Lower lobe of right lung (tissue), 2 donors: ENCODE measurements at regions not wholly inside any gene's neighbourhood (a gene's known extent, or its start where the extent isn't known, plus 50 kb on each side); places are given as distances from the start of the nearest gene placed in this dataset.

Experiments used
- ATAC-seq, 2 donors: fragments of 200-7000 bp; cut with Tn5 transposase; one replicate each; pipeline ENCODE4 v1.9.1; 2020 to 2022; ENCODE audit warnings: mild to moderate bottlenecking in 2 of 2, moderate library complexity in 2 of 2
- DNase-seq: peaks from one replicate; pipeline ENCODE4 v3.0.0-alpha.2; 2020
- H3K27ac ChIP-seq: fragments of 200-600 bp; one replicate; pipeline ENCODE4 v1.8.0; 2022
- H3K27me3 ChIP-seq: fragments of 200-600 bp; one replicate; pipeline ENCODE4 v1.8.0; 2022; ENCODE audit warnings: low read depth
- H3K36me3 ChIP-seq: fragments of 200-600 bp; one replicate; pipeline ENCODE4 v1.8.0; 2022; ENCODE audit warnings: mild to moderate bottlenecking
- H3K4me1 ChIP-seq: fragments of 200-600 bp; one replicate; pipeline ENCODE4 v1.8.0; 2022
- H3K4me3 ChIP-seq: fragments of 200-600 bp; one replicate; pipeline ENCODE4 v1.8.0; 2022; ENCODE audit warnings: mild to moderate bottlenecking
- H3K9me3 ChIP-seq: fragments of 200-600 bp; one replicate; pipeline ENCODE4 v1.8.0; 2022
- intact Hi-C: fragments of 100-400 bp; cut with DNase I; formaldehyde crosslinking; loops from one replicate; pipeline ENCODE4 v1.11.0; 2022
- TF ChIP-seq, protein P1 (sequence below): fragments of 200-600 bp; IDR thresholded peaks from one replicate; pipeline ENCODE4 v1.8.0; 2022; ENCODE audit warnings: antibody characterized with exemption, mild to moderate bottlenecking
- donor health status: DM: no; HTN: yes; CAD: no; lungs with severe emphysema.

DNA sequence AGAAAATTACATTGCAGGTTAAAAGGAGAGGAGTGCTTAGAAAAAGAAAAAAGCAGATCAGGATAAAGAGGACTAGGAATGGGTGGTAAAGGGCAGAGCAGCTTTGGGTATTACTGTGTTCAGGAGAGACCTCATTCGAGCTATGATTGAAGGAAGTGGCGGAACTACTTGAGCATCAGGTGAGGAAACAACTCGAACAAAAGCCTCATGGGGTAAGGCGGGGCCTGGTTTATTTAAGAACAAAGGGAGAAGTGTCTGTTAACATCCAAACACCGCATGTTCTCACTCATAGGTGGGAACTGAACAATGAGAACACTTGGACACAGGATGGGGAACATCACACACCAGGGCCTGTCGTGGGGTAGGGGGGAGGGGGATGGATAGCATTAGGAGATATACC is 444.6 kb upstream of the CCDC196 start:
- ATAC-seq = no peak
- no peaks in the 10 kb centered on the region for H3K4me1 ChIP-seq

DNA sequence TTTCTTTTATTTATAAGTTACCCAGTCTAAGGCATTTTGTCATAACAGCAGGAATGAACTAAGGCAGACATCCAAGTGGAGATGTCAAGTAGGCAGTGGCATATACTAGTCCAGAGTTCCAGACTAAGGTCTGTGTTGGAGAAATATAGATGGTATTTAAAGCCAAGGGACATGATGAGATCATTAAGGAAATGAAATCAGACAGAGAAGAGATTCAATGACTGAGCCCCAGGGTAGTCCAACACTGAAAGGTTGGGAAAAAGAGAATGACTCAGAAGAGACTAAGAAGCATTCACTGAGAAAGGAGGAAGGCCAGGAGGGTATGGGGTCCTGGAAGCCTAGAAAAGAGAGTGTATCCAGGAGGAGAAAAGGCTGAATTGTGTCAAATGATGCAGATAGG is 442.2 kb upstream of the CCDC196 start:
- H3K9me3 ChIP-seq = no peaks in the 10 kb centered on the region
- H3K36me3 ChIP-seq = no peaks in the 10 kb centered on the region
- DNase-seq = no peak
- no peak for ATAC-seq
- TF ChIP-seq, protein P1, sequence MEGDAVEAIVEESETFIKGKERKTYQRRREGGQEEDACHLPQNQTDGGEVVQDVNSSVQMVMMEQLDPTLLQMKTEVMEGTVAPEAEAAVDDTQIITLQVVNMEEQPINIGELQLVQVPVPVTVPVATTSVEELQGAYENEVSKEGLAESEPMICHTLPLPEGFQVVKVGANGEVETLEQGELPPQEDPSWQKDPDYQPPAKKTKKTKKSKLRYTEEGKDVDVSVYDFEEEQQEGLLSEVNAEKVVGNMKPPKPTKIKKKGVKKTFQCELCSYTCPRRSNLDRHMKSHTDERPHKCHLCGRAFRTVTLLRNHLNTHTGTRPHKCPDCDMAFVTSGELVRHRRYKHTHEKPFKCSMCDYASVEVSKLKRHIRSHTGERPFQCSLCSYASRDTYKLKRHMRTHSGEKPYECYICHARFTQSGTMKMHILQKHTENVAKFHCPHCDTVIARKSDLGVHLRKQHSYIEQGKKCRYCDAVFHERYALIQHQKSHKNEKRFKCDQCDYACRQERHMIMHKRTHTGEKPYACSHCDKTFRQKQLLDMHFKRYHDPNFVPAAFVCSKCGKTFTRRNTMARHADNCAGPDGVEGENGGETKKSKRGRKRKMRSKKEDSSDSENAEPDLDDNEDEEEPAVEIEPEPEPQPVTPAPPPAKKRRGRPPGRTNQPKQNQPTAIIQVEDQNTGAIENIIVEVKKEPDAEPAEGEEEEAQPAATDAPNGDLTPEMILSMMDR = no peak
- H3K27me3 ChIP-seq = no peaks in the 10 kb centered on the region
- no peak overlapping the region for H3K27ac ChIP-seq
- no peaks in the 10 kb centered on the region for H3K4me1 ChIP-seq
- intact Hi-C loops = no loop called here
- no peak overlapping the region for H3K4me3 ChIP-seq

More for the DNA sequence above, 444.6 kb upstream of the CCDC196 start:
- DNase-seq = no peak
- Histone ChIP-seq H3K27me3 (no peaks in the 10 kb centered on the region), H3K36me3 (no peaks in the 10 kb centered on the region), H3K4me3 (no peak overlapping the region), H3K27ac (no peak overlapping the region), H3K9me3 (no peaks in the 10 kb centered on the region)
- intact Hi-C loops = no loop called here
- TF ChIP-seq, protein P1 = no peak

DNA sequence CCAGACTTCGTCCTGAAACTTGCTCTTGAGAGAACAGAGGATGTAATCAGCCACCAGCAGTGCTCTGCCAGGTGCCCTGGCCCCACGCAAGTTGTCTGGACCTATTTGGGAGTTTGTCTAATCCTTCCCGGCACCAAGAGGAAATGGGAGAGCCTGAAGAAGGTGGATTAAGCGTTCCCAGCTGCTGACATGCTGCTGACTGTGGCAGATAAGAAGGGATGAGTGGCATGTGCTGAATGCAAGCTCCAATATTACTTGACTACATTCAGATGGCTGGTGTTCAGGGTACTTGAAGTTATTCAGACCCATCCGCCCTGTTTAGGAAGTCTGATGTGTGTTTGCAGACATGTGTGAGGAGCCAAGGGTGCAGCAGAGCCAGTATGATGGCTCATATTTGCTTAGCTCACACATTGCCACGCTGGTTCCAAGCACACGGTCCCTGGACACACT is 440.6 kb upstream of the CCDC196 start:
- ATAC-seq (peak; percentile 18 to 37), DNase-seq (no peak)
- H3K36me3 ChIP-seq = no peaks in the 10 kb centered on the region
- H3K4me3 ChIP-seq = no peak overlapping the region
- no peaks in the 10 kb centered on the region for H3K4me1 ChIP-seq
- intact Hi-C loops = no loop called here
- TF ChIP-seq, protein P1 = no peak
- no peaks in the 10 kb centered on the region for H3K9me3 ChIP-seq
- no peak overlapping the region for H3K27ac ChIP-seq
- H3K27me3 ChIP-seq = no peaks in the 10 kb centered on the region

DNA sequence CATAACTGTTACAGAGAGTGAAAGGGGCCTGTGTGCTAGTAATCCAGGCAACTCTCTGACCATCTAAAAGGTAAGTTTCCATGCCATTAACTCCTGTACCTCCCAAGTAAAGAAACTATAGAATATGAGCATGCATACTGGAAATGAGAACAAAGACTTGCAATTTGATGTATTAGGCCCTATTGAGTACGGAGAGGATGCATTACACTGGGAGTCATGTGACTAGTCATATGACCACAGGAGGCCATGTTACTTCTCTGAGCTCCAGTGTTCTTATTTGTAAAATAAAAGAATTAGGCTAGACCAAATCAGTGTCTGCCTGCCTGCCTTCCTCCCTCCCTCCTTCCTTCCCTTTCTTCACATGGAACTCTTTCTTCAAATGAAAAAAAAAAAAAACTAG is 440.1 kb upstream of the CCDC196 start:
- DNase-seq = no peak
- intact Hi-C loops = no loop called here
- ATAC-seq = no peak
- TF ChIP-seq, protein P1 = no peak
- no peak overlapping the region for H3K4me3 ChIP-seq
- H3K27ac ChIP-seq = no peak overlapping the region
- H3K4me1 ChIP-seq = no peaks in the 10 kb centered on the region
- no peaks in the 10 kb centered on the region for H3K27me3 ChIP-seq
- H3K9me3 ChIP-seq = no peaks in the 10 kb centered on the region
- no peaks in the 10 kb centered on the region for H3K36me3 ChIP-seq

DNA sequence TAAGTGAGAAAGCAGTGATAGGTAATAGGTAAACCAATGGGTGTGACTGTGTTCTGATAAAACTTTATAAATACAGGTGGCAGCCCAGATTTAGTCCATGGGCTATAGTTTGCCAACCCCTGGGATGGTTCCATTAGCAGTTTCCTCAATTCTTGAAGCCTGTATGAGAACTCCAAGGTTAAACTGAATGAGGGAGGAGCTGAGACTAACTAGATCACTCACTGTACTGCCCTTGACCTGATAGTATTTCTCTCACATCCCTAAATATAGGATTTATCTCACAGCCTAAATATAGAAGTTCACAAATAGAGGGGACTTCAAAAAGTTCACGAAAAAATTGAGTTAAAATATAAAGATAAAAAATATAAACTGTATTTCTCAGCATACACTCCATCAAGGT is 439.6 kb upstream of the CCDC196 start:
- H3K4me3 ChIP-seq = no peak overlapping the region
- ATAC-seq = no peak
- TF ChIP-seq, protein P1 = no peak
- DNase-seq = no peak
- no peaks in the 10 kb centered on the region for H3K36me3 ChIP-seq
- intact Hi-C loops = no loop called here
- no peak overlapping the region for H3K27ac ChIP-seq
- H3K9me3 ChIP-seq = no peaks in the 10 kb centered on the region
- H3K27me3 ChIP-seq = no peaks in the 10 kb centered on the region
- H3K4me1 ChIP-seq = no peaks in the 10 kb centered on the region
